Transverse colon (tissue), 4 donors: ENCODE measurements at regions not wholly inside any gene's neighbourhood (a gene's known extent, or its start where the extent isn't known, plus 50 kb on each side); places are given as distances from the start of the nearest gene placed in this dataset.

ENCODE experiments used
- DNase-seq: peaks from one replicate; pipeline ENCODE4 v3.0.0-alpha.2; 2019
- H3K27ac ChIP-seq, 4 donors: fragments of 200-600 bp; sonication (generic); 2 replicates each; pipeline ENCODE4 v1.5.1; 2016 to 2018; ENCODE audit warnings: inconsistent platforms in 4 of 4
- H3K27me3 ChIP-seq: fragments of 200-600 bp; sonication (generic); 2 replicates; pipeline ENCODE4 v1.5.1; 2017; ENCODE audit warnings: inconsistent platforms
- H3K36me3 ChIP-seq, 4 donors: fragments of 200-600 bp; sonication (generic); 2 replicates each; pipeline ENCODE4 v1.5.1; 2017 to 2019; ENCODE audit warnings: inconsistent platforms in 4 of 4
- H3K4me1 ChIP-seq, 4 donors: fragments of 200-600 bp; sonication (generic); 2 replicates each; pipeline ENCODE4 v1.5.1; 2017 to 2020; ENCODE audit warnings: inconsistent platforms in 4 of 4
- H3K4me3 ChIP-seq, 4 donors: fragments of 200-600 bp; sonication (generic); 1 replicate in 1 of 4; 2 replicates in 3 of 4; pipeline versions ENCODE4 v1.5.1 to v1.6.1; 2017 to 2019; ENCODE audit warnings: inconsistent platforms in 4 of 4
- H3K9me3 ChIP-seq, 2 donors: fragments of 200-600 bp; sonication (generic); 2 replicates each; pipeline ENCODE4 v1.5.1; 2017 to 2019; ENCODE audit warnings: inconsistent platforms in 2 of 2
- EP300 ChIP-seq: sonication (generic); formaldehyde crosslinking; IDR thresholded peaks from one replicate; pipeline ENCODE4 v1.6.1; 2017; ENCODE audit warnings: antibody characterized with exemption, low read depth
- POLR2A ChIP-seq: fragments of 450-650 bp; IDR thresholded peaks from one replicate; pipeline ENCODE4 v1.6.1; 2016; ENCODE audit warnings: antibody characterized with exemption, mild to moderate bottlenecking, moderate library complexity
- POLR2AphosphoS5 ChIP-seq, 3 donors: sonication (generic); formaldehyde crosslinking; IDR thresholded peaks; one replicate each; pipeline ENCODE4 v1.6.1; 2016; ENCODE audit warnings: antibody characterized with exemption in 3 of 3
- WGBS, 2 donors: methylation state at CpG; one replicate each; pipeline ENCODE4 v1.1.5; 2018; ENCODE audit warnings: low coverage in 1 of 2; 5-methylcytosine and 5-hydroxymethylcytosine counted together
- in situ Hi-C, 4 donors: fragments of 200-750 bp; cut with MboI; loops; one replicate each; pipeline versions ENCODE4 v1.15.0 to v1.15.1; 2017; ENCODE audit warnings: low sequenced_read_pairs in 3 of 4, low pct_ligation_motif_present in 1 of 4, low pct_unique_long_range_greater_than_20kb in 1 of 4
- intact Hi-C: fragments of 100-400 bp; cut with DNase I; formaldehyde crosslinking; loops from one replicate; pipeline ENCODE4 v1.15.1; 2023; ENCODE audit warnings: low total_unique reads
- TF ChIP-seq, protein P1 (sequence below), 5 experiments: fragments of 200-600 bp in 3 of 5; fragments of 450-650 bp in 2 of 5; sonication (generic) in 3 of 5; IDR thresholded peaks; 1 replicate in 2 of 5; 2 replicates in 3 of 5; pipeline ENCODE4 v1.5.1; 2016 to 2017; ENCODE audit warnings: antibody characterized with exemption in 5 of 5, inconsistent platforms in 3 of 5, mild to moderate bottlenecking in 2 of 5, moderate library complexity in 1 of 5

DNA sequence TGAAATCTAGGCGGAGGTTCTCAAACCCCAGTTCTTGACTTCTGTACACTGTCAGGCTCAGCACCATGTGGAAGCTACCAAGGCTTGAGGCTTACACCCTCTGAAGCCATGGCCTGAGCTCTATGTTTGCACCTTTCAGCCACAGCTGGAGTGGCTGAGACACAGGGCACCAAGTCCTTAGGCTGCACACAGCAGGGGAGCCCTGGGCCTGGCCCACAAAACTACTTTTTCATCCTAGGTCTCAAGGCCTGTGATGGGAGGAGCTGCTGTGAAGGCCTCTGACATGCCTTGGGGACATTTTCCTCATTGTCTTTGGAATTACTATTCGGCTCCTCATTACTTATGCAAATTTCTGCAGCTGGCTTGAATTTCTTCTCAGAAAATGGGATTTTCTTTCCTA lies 503.2 kb upstream of the PCDH20 start:
- Histone ChIP-seq H3K36me3 (no peaks in the 10 kb centered on the region), H3K4me1 (no peaks in the 10 kb centered on the region), H3K4me3 (no peak overlapping the region), H3K9me3 (no peaks in the 10 kb centered on the region), H3K27ac (no peak overlapping the region), H3K27me3 (no peaks in the 10 kb centered on the region)
- TF ChIP-seq EP300 = no peak
- no peak for TF ChIP-seq POLR2AphosphoS5 (IDR thresholded peaks at IDR 0.05)
- TF ChIP-seq POLR2A = no peak
- TF ChIP-seq, protein P1, sequence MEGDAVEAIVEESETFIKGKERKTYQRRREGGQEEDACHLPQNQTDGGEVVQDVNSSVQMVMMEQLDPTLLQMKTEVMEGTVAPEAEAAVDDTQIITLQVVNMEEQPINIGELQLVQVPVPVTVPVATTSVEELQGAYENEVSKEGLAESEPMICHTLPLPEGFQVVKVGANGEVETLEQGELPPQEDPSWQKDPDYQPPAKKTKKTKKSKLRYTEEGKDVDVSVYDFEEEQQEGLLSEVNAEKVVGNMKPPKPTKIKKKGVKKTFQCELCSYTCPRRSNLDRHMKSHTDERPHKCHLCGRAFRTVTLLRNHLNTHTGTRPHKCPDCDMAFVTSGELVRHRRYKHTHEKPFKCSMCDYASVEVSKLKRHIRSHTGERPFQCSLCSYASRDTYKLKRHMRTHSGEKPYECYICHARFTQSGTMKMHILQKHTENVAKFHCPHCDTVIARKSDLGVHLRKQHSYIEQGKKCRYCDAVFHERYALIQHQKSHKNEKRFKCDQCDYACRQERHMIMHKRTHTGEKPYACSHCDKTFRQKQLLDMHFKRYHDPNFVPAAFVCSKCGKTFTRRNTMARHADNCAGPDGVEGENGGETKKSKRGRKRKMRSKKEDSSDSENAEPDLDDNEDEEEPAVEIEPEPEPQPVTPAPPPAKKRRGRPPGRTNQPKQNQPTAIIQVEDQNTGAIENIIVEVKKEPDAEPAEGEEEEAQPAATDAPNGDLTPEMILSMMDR (IDR thresholded peaks at IDR 0.05) = no peak
- intact Hi-C loops = no loop called here
- in situ Hi-C loops = no loop called here
- WGBS, 2 donors = 38 to 92% methylated on average over 1 to 2 of the region's 2 CpGs
- DNase-seq = no peak

DNA sequence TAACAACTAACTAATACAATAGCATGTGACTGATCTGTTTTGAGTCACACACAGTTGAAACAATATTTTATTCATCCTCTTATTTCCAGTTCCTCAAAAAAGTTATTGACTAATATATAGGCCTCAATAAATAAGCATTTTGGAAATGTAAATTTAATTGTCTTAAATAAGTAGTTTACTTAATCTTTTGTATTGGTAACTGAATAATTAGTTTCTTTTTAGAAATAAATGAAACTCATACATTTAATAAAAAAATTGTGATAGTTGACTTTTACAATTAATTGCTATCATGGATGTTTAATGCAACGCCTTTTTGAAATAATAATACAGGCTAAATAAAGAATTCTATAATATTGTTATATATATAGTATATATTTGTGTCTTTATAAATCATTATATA lies 500.8 kb upstream of the PCDH20 start:
- Histone ChIP-seq H3K27ac (no peak overlapping the region), H3K4me1 (no peaks in the 10 kb centered on the region), H3K9me3 (no peaks in the 10 kb centered on the region), H3K4me3 (no peak overlapping the region), H3K27me3 (no peaks in the 10 kb centered on the region), H3K36me3 (no peaks in the 10 kb centered on the region)
- intact Hi-C loops = no loop called here
- WGBS, 2 donors = 70 to 71% methylated on average over 1 of the region's 1 CpG
- TF ChIP-seq POLR2AphosphoS5 (IDR thresholded peaks at IDR 0.05) (no peak), EP300 (no peak), POLR2A (no peak)
- TF ChIP-seq, protein P1 (IDR thresholded peaks at IDR 0.05) = no peak
- in situ Hi-C loops = no loop called here
- DNase-seq = no peak

DNA sequence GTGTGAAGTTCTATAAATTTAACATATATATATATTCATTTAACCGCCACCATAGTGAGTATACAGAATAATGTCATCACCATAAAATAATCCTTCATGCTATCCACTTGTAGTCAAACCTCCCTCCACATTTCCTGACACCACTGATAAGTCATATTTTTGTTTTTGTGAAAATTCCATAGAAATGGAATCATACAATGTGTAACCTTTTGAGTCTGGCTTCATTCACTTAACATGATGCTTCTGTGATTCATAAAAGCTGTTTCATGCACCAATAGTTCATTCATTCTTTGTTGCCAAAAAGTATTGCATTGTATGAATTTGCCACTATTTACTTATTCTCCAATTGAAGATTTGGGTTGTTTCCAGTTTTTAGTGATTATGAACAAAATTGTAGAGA lies 497.5 kb upstream of the PCDH20 start:
- no peaks in the 10 kb centered on the region for H3K36me3 ChIP-seq
- in situ Hi-C loops = no loop called here
- intact Hi-C loops = no loop called here
- H3K27me3 ChIP-seq = no peaks in the 10 kb centered on the region
- no peaks in the 10 kb centered on the region for H3K4me1 ChIP-seq
- H3K9me3 ChIP-seq = no peaks in the 10 kb centered on the region
- H3K4me3 ChIP-seq = no peak overlapping the region
- TF ChIP-seq EP300 = no peak
- TF ChIP-seq, protein P1 (IDR thresholded peaks at IDR 0.05) = no peak
- TF ChIP-seq POLR2AphosphoS5 (IDR thresholded peaks at IDR 0.05) = no peak
- TF ChIP-seq POLR2A = no peak
- no peak for DNase-seq
- no peak overlapping the region for H3K27ac ChIP-seq
- 82 to 83% methylated on average over 1 of the region's 1 CpG for WGBS, 2 donors

DNA sequence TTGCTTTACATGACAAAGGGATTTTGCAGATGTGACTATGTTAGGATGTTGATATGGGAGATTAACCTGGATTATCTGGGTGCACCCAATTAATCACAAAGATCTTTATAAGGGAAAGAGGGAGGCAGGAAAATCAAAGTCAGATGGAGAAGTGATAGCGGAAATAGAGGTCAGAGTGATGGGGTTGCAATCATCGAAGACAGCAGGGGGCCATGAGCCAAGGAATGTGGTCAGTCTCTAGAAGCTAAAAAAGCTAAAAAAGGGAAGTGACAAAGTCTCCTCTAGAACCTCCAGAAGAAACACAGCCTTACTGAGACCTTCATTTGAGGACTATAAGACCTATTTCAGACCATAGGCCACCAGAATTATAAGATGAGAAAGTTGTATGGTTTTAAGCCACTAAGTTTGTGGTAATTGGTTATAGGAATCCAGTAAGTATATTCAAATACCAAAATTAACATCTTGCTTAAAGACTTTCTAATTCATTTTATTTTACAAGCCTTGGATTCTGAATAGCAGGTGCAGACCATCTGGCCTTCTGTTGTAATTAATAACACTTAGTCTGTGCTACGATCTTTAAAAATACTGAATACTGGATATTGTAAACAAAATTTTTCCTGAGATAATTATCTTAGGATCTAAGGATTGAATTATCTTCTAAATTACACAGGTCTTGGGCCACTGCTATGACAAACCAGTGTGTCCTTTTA lies 493.4 kb upstream of the PCDH20 start:
- in situ Hi-C loops (no loop called here), intact Hi-C loops (no loop called here)
- Histone ChIP-seq H3K36me3 (no peaks in the 10 kb centered on the region), H3K9me3 (no peaks in the 10 kb centered on the region), H3K27me3 (no peaks in the 10 kb centered on the region), H3K27ac (no peak overlapping the region), H3K4me1 (no peaks in the 10 kb centered on the region), H3K4me3 (no peak overlapping the region)
- DNase-seq = no peak
- 79 to 85% methylated on average over 3 of the region's 3 CpGs for WGBS, 2 donors
- TF ChIP-seq, protein P1 (IDR thresholded peaks at IDR 0.05) = no peak
- TF ChIP-seq POLR2AphosphoS5 (IDR thresholded peaks at IDR 0.05) = no peak
- no peak for TF ChIP-seq EP300
